Keratinocyte (primary cell): ENCODE measurements at regions not wholly inside any gene's neighbourhood (a gene's known extent, or its start where the extent isn't known, plus 50 kb on each side); places are given as distances from the start of the nearest gene placed in this dataset.

Experiments
- EZH2 ChIP-seq: IDR thresholded peaks from one replicate; pipeline ENCODE4 v1.6.1; 2012; ENCODE audit warnings: inconsistent platforms, mild to moderate bottlenecking, low read length, moderate library complexity
- TF ChIP-seq, protein P1 (sequence below), 3 experiments: IDR thresholded peaks in 1 of 3; conservative IDR thresholded peaks in 1 of 3; optimal IDR thresholded peaks in 1 of 3; 2 replicates in 2 of 3; 3 replicates in 1 of 3; pipeline versions ENCODE3 to v1.5.1; 2011; ENCODE audit warnings: low read length in 3 of 3, mild to moderate bottlenecking in 3 of 3, moderate library complexity in 2 of 3, control low read depth in 1 of 3, inconsistent platforms in 1 of 3; ENCODE audit not compliant: insufficient read depth in 2 of 3; ENCODE audit errors: extremely low read depth in 1 of 3

DNA sequence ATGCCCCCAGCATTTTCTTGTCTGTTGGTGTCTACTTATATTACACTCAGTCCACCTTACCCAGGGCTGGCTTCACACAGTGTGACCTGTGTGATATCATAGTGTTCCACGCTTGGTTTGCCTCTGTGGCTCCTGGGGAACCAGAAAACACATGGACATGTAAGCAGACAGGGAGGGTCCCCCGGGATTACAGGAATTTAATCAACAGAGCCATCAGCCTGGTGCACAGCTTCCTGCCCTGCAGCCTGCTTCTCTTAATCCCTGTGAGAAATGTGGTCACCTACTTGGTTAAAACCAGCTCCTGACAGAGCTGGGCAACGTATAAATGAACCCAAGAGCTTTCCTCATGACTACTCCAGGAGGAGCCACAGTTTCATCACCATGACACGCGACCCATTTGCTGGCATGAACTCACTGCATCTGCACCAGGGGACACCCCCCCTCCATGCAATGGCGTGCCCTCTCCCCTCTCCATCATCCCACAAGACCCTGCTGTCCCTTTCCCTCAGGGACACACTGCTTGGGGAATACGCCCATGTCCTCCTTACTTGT lies 152.1 kb downstream of the UQCRFS1 start:
- TF ChIP-seq EZH2 = no peak
- TF ChIP-seq, protein P1, sequence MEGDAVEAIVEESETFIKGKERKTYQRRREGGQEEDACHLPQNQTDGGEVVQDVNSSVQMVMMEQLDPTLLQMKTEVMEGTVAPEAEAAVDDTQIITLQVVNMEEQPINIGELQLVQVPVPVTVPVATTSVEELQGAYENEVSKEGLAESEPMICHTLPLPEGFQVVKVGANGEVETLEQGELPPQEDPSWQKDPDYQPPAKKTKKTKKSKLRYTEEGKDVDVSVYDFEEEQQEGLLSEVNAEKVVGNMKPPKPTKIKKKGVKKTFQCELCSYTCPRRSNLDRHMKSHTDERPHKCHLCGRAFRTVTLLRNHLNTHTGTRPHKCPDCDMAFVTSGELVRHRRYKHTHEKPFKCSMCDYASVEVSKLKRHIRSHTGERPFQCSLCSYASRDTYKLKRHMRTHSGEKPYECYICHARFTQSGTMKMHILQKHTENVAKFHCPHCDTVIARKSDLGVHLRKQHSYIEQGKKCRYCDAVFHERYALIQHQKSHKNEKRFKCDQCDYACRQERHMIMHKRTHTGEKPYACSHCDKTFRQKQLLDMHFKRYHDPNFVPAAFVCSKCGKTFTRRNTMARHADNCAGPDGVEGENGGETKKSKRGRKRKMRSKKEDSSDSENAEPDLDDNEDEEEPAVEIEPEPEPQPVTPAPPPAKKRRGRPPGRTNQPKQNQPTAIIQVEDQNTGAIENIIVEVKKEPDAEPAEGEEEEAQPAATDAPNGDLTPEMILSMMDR (optimal IDR thresholded peaks at IDR 0.05 in 1 of 3, IDR thresholded peaks at IDR 0.05 in 1 of 3, conservative IDR thresholded peaks at IDR 0.05 in 1 of 3; ENCODE audit: extremely low read depth in 1 of 3, insufficient read depth in 2 of 3, low read length in 3 of 3) = no peak
